ENCODE measurements at regions not wholly inside any gene's neighbourhood (a gene's known extent, or its start where the extent isn't known, plus 50 kb on each side); places are given as distances from the start of the nearest gene placed in this dataset.

- no peak for TF ChIP-seq CTCF (IDR thresholded peaks at IDR 0.05; ENCODE audit: low read depth, low read length, poor library complexity, severe bottlenecking)
- TF ChIP-seq EZH2phosphoT487 (IDR thresholded peaks at IDR 0.05; ENCODE audit: borderline replicate concordance, low read length), result no peak
- Histone ChIP-seq H3K27ac (ENCODE audit: low read depth, low read length) (no peak overlapping the region), H3K27me3 (ENCODE audit: control insufficient read depth, low read length) (peaks cover 6% of the 10 kb centered on the region), H3K79me2 (ENCODE audit: control insufficient read depth, low read length) (no peaks in the 10 kb centered on the region), H4K20me1 (ENCODE audit: control insufficient read depth, insufficient read depth, low read depth, low read length) (no peaks in the 10 kb centered on the region), H3K4me1 (ENCODE audit: control insufficient read depth, low read length) (no peaks in the 10 kb centered on the region), H3F3A (ENCODE audit: control insufficient read depth, insufficient read depth) (no peaks in the 10 kb centered on the region), H3K36me3 (ENCODE audit: control insufficient read depth, low read length) (no peaks in the 10 kb centered on the region), H3K4me3 (ENCODE audit: low read length) (no peak overlapping the region), H3K4me2 (ENCODE audit: low read length) (no peak overlapping the region), H3K9me2 (replicated peaks; ENCODE audit: control insufficient read depth, low read length) (no peaks in the 10 kb centered on the region), H3K9me3 (ENCODE audit: control insufficient read depth, insufficient read depth, low read length) (no peaks in the 10 kb centered on the region)
Measured at GRCh38 chr12:93050748-93051081, 121.6 kb upstream of the EEA1 start.

GRCh38 chr12:93054021-93054420 lies 124.9 kb upstream of the EEA1 start:
- no peaks in the 10 kb centered on the region for H4K20me1 ChIP-seq (ENCODE audit: control insufficient read depth, insufficient read depth, low read depth, low read length)
- TF ChIP-seq CTCF (IDR thresholded peaks at IDR 0.05; ENCODE audit: low read depth, low read length, poor library complexity, severe bottlenecking) (no peak), EZH2phosphoT487 (IDR thresholded peaks at IDR 0.05; ENCODE audit: borderline replicate concordance, low read length) (no peak)
- H3K27me3 ChIP-seq (ENCODE audit: control insufficient read depth, low read length), result peaks cover 8% of the 10 kb centered on the region
- H3K79me2 ChIP-seq (ENCODE audit: control insufficient read depth, low read length), result no peaks in the 10 kb centered on the region
- H3K9me2 ChIP-seq (replicated peaks; ENCODE audit: control insufficient read depth, low read length), result no peaks in the 10 kb centered on the region
- H3K4me3 ChIP-seq (ENCODE audit: low read length), result no peak overlapping the region
- no peak overlapping the region for H3K4me2 ChIP-seq (ENCODE audit: low read length)
- H3K4me1 ChIP-seq (ENCODE audit: control insufficient read depth, low read length), result no peaks in the 10 kb centered on the region
- H3K36me3 ChIP-seq (ENCODE audit: control insufficient read depth, low read length), result no peaks in the 10 kb centered on the region
- H3K9me3 ChIP-seq (ENCODE audit: control insufficient read depth, insufficient read depth, low read length), result no peaks in the 10 kb centered on the region
- no peak overlapping the region for H3K27ac ChIP-seq (ENCODE audit: low read depth, low read length)
- H3F3A ChIP-seq (ENCODE audit: control insufficient read depth, insufficient read depth), result no peaks in the 10 kb centered on the region

- Histone ChIP-seq H3K4me1 (ENCODE audit: control insufficient read depth, low read length) (no peaks in the 10 kb centered on the region), H3K27me3 (ENCODE audit: control insufficient read depth, low read length) (peaks cover 8% of the 10 kb centered on the region), H3K9me2 (replicated peaks; ENCODE audit: control insufficient read depth, low read length) (no peaks in the 10 kb centered on the region), H4K20me1 (ENCODE audit: control insufficient read depth, insufficient read depth, low read depth, low read length) (no peaks in the 10 kb centered on the region), H3K4me3 (ENCODE audit: low read length) (no peak overlapping the region), H3K36me3 (ENCODE audit: control insufficient read depth, low read length) (no peaks in the 10 kb centered on the region), H3K9me3 (ENCODE audit: control insufficient read depth, insufficient read depth, low read length) (no peaks in the 10 kb centered on the region), H3K27ac (ENCODE audit: low read depth, low read length) (no peak overlapping the region), H3K4me2 (ENCODE audit: low read length) (no peak overlapping the region), H3K79me2 (ENCODE audit: control insufficient read depth, low read length) (no peaks in the 10 kb centered on the region), H3F3A (ENCODE audit: control insufficient read depth, insufficient read depth) (no peaks in the 10 kb centered on the region)
- TF ChIP-seq EZH2phosphoT487 (IDR thresholded peaks at IDR 0.05; ENCODE audit: borderline replicate concordance, low read length) (no peak), CTCF (IDR thresholded peaks at IDR 0.05; ENCODE audit: low read depth, low read length, poor library complexity, severe bottlenecking) (no peak)
Measured at GRCh38 chr12:93055221-93055620, 126.1 kb upstream of the EEA1 start.

All from DOHH2 (cell line).